GM23338 (cell line): ENCODE measurements at regions not wholly inside any gene's neighbourhood (a gene's known extent, or its start where the extent isn't known, plus 50 kb on each side); places are given as distances from the start of the nearest gene placed in this dataset.

Source experiments
- ATAC-seq: fragments of 200-7000 bp; cut with Tn5 transposase; 3 replicates; pipeline ENCODE4 v1.9.1; 2020
- DNase-seq: peaks from one replicate; pipeline ENCODE4 v3.0.0-alpha.2; 2015; ENCODE audit warnings: low spot score
- H2AFZ ChIP-seq: fragments of 200-600 bp; sonication (generic); 2 replicates; pipeline ENCODE4 v1.8.0; 2016; ENCODE audit warnings: antibody characterized with exemption, mild to moderate bottlenecking, moderate library complexity
- H3F3A ChIP-seq: fragments of 200-600 bp; sonication (generic); replicated peaks from 2 replicates; pipeline ENCODE4 v1.8.0; 2017; ENCODE audit warnings: antibody characterized with exemption, mixed run types, low read depth
- H3K27ac ChIP-seq: fragments of 200-600 bp; sonication (generic); 2 replicates; pipeline ENCODE4 v1.6.1; 2016; ENCODE audit warnings: low read depth
- H3K27me3 ChIP-seq: fragments of 200-600 bp; sonication (generic); 2 replicates; pipeline ENCODE4 v1.8.0; 2016; ENCODE audit warnings: mild to moderate bottlenecking, mixed run types, moderate library complexity; ENCODE audit not compliant: insufficient read depth
- H3K36me3 ChIP-seq: fragments of 200-600 bp; sonication (generic); 2 replicates; pipeline ENCODE4 v1.8.0; 2016; ENCODE audit warnings: mild to moderate bottlenecking; ENCODE audit not compliant: insufficient read depth
- H3K4me1 ChIP-seq: fragments of 200-600 bp; sonication (generic); 2 replicates; pipeline ENCODE4 v1.8.0; 2016; ENCODE audit warnings: mild to moderate bottlenecking, moderate library complexity; ENCODE audit not compliant: insufficient read depth
- H3K4me2 ChIP-seq: fragments of 200-600 bp; sonication (generic); 2 replicates; pipeline ENCODE4 v1.7.1; 2017; ENCODE audit warnings: mixed run types
- H3K4me3 ChIP-seq: fragments of 200-600 bp; sonication (generic); 2 replicates; pipeline ENCODE4 v1.6.1; 2016; ENCODE audit warnings: mixed run types
- H3K79me2 ChIP-seq: fragments of 200-600 bp; sonication (generic); replicated peaks from 2 replicates; pipeline ENCODE4 v1.8.0; 2017; ENCODE audit warnings: mild to moderate bottlenecking; ENCODE audit not compliant: insufficient read depth
- H3K9me2 ChIP-seq: fragments of 200-600 bp; sonication (generic); 2 replicates; pipeline ENCODE4 v1.8.0; 2017; ENCODE audit not compliant: insufficient read depth
- H4K20me1 ChIP-seq: fragments of 200-600 bp; sonication (generic); replicated peaks from 2 replicates; pipeline ENCODE4 v1.8.0; 2017; ENCODE audit warnings: mild to moderate bottlenecking; ENCODE audit not compliant: insufficient read depth
- H3K27ac Mint-ChIP-seq: 2 replicates; pipeline ENCODE4 v1.8.0; 2020; ENCODE audit warnings: inconsistent platforms, mild to moderate bottlenecking, moderate library complexity, mixed read lengths
- H3K27me3 Mint-ChIP-seq: 3 replicates; pipeline ENCODE4 v1.8.0; 2022; ENCODE audit warnings: low read depth, mild to moderate bottlenecking, moderate library complexity, mixed read lengths, inconsistent platforms; ENCODE audit not compliant: insufficient read depth, poor library complexity
- H3K36me3 Mint-ChIP-seq: 3 replicates; pipeline ENCODE4 v1.8.0; 2021; ENCODE audit warnings: low read depth, mild to moderate bottlenecking, inconsistent platforms, moderate library complexity, mixed read lengths
- H3K4me1 Mint-ChIP-seq: 3 replicates; pipeline ENCODE4 v1.8.0; 2020; ENCODE audit warnings: mild to moderate bottlenecking, inconsistent platforms, mixed read lengths
- H3K4me3 Mint-ChIP-seq: 3 replicates; pipeline ENCODE4 v1.8.0; 2021; ENCODE audit warnings: moderate library complexity, mild to moderate bottlenecking, inconsistent platforms, mixed read lengths
- H3K9me3 Mint-ChIP-seq: 3 replicates; pipeline ENCODE4 v1.8.0; 2020; ENCODE audit warnings: moderate library complexity, mild to moderate bottlenecking, inconsistent platforms, mixed read lengths
- CREB1 ChIP-seq: fragments of 250-450 bp; sonication (Bioruptor Pico); IDR thresholded peaks from 2 replicates; pipeline ENCODE4 v1.5.0; 2020; ENCODE audit warnings: low read depth, mild to moderate bottlenecking, moderate library complexity
- CTCF ChIP-seq, 2 experiments: fragments of 200-600 bp in 1 of 2; sonication (generic) in 1 of 2; conservative IDR thresholded peaks; 2 replicates each; pipeline versions ENCODE4 v1.5.1 to v1.6.1; 2016 to 2017; ENCODE audit warnings: antibody characterized with exemption in 2 of 2, low read depth in 2 of 2, mild to moderate bottlenecking in 2 of 2, moderate library complexity in 1 of 2
- ETS1 ChIP-seq: IDR thresholded peaks from 2 replicates; pipeline ENCODE4 v1.6.1; 2016; ENCODE audit warnings: antibody characterized with exemption
- EZH2 ChIP-seq: fragments of 200-600 bp; sonication (generic); IDR thresholded peaks from one replicate; pipeline ENCODE4 v1.8.0; 2017; ENCODE audit warnings: antibody characterized with exemption, mild to moderate bottlenecking, low read depth; ENCODE audit not compliant: unreplicated experiment
- EZH2phosphoT487 ChIP-seq: fragments of 200-600 bp; sonication (generic); IDR thresholded peaks from one replicate; pipeline ENCODE4 v1.8.1; 2018; ENCODE audit warnings: antibody characterized with exemption; ENCODE audit not compliant: unreplicated experiment
- JUNB ChIP-seq: IDR thresholded peaks from one replicate; pipeline ENCODE4 v1.6.1; 2016; ENCODE audit warnings: antibody characterized with exemption; ENCODE audit not compliant: unreplicated experiment
- NANOG ChIP-seq: IDR thresholded peaks from 2 replicates; pipeline ENCODE4 v1.6.1; 2016; ENCODE audit warnings: antibody characterized with exemption, borderline replicate concordance
- POLR2AphosphoS5 ChIP-seq: IDR thresholded peaks from 2 replicates; pipeline ENCODE4 v1.6.1; 2016; ENCODE audit warnings: antibody characterized with exemption, low read depth
- REST ChIP-seq: IDR thresholded peaks from one replicate; pipeline ENCODE4 v1.6.1; 2018; ENCODE audit warnings: antibody characterized with exemption; ENCODE audit not compliant: unreplicated experiment
- STAT1 ChIP-seq: IDR thresholded peaks from one replicate; pipeline ENCODE4 v1.6.1; 2016; ENCODE audit warnings: antibody characterized with exemption; ENCODE audit not compliant: unreplicated experiment
- ZNF114 ChIP-seq: fragments of 250-450 bp; sonication (Bioruptor Pico); IDR thresholded peaks from 2 replicates; pipeline ENCODE4 v1.5.0; 2020; ENCODE audit warnings: mild to moderate bottlenecking, moderate library complexity
- ZNF331 ChIP-seq: fragments of 250-450 bp; sonication (Bioruptor Pico); IDR thresholded peaks from 2 replicates; pipeline ENCODE4 v1.5.0; 2020; ENCODE audit warnings: low read depth, mild to moderate bottlenecking, moderate library complexity
- ZNF462 ChIP-seq: fragments of 250-450 bp; sonication (Bioruptor Pico); IDR thresholded peaks from 2 replicates; pipeline ENCODE4 v1.5.0; 2020; ENCODE audit warnings: mild to moderate bottlenecking, moderate library complexity

- no peak overlapping the region for H3K4me3 Mint-ChIP-seq
- Histone ChIP-seq H3K4me3 (no peak overlapping the region), H3K4me2 (no peak overlapping the region), H3K4me1 (0 out of 2 replicates have a peak, but pooled peaks cover 3% of the 10 kb centered on the region), H3F3A (no peaks in the 10 kb centered on the region), H3K27ac (no peak overlapping the region), H3K36me3 (no peaks in the 10 kb centered on the region), H4K20me1 (no peaks in the 10 kb centered on the region), H2AFZ (no peak overlapping the region), H3K79me2 (no peaks in the 10 kb centered on the region), H3K9me2 (no peaks in the 10 kb centered on the region), H3K27me3 (no peaks in the 10 kb centered on the region)
- H3K27me3 Mint-ChIP-seq: no peaks in the 10 kb centered on the region
- ATAC-seq (no peak), DNase-seq (no peak)
- no peaks in the 10 kb centered on the region for H3K36me3 Mint-ChIP-seq
- no peaks in the 10 kb centered on the region for H3K9me3 Mint-ChIP-seq
- H3K27ac Mint-ChIP-seq: no peak overlapping the region
- TF ChIP-seq ZNF462 (CRISPR knock-in tag): no peak
- no peak for TF ChIP-seq STAT1
- no peak for TF ChIP-seq ZNF331
- TF ChIP-seq ZNF114 (CRISPR knock-in tag): no peak
- TF ChIP-seq CREB1 (CRISPR knock-in tag): no peak
- no peak for TF ChIP-seq CTCF (conservative IDR thresholded peaks at IDR 0.05; ENCODE audit: low read depth in 2 of 2)
- no peak for TF ChIP-seq REST
- no peak for TF ChIP-seq JUNB
- TF ChIP-seq POLR2AphosphoS5: no peak
- TF ChIP-seq ETS1: no peak
- TF ChIP-seq EZH2: no peak
- TF ChIP-seq EZH2phosphoT487: no peak
- no peak for TF ChIP-seq NANOG
- peaks cover 9% of the 10 kb centered on the region for H3K4me1 Mint-ChIP-seq
Observed at GRCh38 chr6:12603673-12604049, 112.9 kb upstream of the PHACTR1 start.
